ENCODE measurements at regions not wholly inside any gene's neighbourhood (a gene's known extent, or its start where the extent isn't known, plus 50 kb on each side); places are given as distances from the start of the nearest gene placed in this dataset.
A peak's percentile ranks its signal among the peaks of the same experiment; 100 is the strongest.

DNA sequence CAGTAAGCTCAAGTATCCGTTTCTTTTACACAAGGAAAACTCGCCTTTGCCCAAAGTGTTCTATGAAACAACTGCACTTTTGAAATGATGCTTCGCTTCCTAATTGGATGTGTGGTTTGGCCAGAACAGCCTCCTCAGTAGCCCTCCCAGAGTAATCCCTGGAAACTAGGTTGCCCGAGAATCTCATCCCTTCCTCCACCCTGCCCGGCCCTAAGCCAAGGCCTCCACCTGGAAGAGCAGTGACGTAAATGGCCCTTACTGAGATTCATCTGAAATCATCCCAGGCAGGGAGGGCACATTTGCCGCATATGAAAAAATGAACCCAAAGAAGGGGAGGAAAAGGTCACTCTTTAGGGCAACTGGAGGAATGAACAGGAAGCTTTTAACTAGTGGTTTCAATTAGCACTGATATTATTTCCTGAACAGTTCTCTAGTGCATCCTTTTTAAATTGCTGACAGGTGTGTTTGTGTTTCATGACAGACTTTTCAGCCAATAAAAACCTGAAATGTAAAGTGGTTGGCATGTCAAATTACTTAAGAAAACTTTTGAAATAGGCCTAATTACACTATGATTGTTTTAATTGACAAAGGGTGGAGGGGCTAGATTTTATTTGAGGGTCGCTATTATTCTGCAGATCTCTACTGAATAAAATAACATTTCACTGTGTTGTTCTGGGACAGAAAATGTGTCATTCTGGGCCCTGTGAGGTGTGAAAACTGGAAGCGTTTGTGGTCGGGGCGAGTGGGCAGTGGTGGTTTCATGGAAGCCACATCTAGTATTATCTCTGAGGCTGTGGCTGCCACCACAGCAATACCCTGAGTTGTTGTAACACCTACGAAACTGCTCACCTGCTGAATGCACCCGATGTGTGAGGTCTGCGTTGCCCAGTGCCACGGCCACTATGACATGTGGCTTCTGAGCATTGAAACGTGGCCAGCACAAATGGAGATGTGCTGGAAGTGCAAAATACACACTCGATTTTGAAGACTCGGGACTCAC lies 112.1 kb downstream of the ZIC5 start:
- DNase-seq, result no peak

DNA sequence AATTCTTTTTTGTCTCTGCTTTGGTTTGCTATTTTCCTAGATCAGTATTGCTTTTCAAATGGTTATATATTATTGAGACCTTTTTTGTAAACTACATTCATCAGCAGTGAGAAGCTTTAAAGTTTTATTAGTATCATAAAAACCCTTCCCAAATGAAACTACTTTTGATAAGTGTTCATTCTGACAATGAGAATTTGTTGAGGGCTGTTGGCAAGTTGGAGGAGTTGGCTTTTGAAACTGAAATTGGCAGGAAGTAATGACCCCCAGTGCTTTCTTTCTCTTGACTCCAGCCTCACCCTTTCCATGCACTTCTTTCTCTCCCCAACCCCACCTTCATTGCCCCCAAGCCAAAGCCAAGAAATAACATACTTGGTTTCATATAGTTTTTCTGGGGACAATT lies 113.8 kb downstream of the ZIC5 start:
- DNase-seq, result no peak

DNA sequence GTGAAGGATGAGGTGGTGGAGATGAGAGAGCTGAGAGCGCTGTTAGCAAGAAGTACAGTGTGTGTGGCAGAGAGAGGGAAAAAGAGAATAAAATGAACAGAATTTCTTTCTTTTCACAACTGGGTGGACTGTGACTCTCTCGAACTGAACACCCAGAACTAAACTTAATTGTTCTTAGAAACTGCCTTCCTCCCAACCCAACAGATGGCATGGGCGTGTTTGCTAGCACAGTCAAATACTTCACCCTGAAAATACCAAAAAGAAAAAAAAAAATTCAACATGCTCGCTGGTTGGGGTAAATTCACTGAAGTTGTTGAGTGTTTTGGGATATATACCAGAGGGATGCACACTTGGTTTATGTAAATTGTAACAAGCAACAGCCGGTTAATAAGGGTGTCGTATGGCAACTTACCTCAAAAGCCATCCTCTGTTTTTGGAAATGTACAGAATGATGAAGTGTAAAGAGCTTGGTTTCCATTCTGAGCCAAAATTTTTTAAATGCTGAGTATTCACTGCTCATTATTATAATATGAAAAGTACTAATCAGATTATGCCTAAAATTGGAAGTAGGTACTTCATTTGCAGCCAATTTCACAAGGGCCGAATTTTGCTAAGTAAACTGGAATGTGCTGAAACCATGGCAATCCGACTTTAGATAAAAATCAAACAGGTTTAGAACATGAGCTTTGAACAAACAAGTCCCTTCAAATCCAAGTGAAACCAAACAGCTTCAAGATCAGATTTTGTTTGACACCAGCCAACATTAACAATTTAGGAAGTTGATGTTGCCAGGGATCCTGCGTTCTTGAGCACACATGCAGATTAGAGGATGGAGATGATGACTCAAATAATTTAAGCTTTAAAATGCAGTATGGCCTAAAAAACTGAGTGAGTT lies 115.8 kb downstream of the ZIC5 start:
- peak; percentile 91 for DNase-seq

DNA sequence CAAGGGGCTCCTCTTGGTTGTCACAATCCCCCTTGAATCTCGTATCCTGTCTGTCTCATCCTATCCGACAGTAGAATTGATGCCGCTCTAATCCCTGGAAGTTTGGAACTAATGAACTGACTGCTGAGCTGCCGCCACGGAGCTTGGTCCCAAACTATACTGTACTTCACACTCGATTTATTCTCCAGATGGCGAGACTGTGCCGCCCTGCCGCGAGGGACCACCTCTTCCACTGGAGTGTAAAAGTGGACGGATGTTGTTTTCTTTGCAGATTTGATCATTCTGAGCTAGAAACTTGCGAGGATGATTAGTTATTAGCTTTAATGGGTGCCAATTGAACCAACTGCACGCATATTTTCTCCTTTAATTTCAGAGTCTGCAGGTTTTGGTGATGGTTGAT lies 117.2 kb downstream of the ZIC5 start:
- DNase-seq, result peak; percentile 89

DNA sequence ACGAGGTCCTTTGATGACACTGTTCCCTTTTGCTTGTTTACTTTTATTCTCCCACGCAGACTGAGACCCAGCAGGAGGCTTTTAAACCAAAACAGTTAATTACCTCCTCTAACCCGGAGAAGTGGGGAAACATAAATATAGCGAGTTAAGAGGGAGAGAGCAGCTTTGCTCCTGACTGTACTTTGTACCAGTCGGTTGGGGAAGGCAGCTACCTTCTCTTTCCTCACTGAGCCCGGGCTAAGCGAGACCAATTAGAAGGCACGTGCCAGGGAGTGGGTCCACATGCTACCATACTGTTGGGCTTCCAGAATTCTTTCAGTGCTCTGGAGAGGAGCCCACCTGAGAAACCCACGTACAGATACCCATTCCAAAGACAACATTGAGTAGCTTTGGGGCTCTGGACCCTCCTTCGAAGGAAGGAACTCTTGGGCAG lies 124.2 kb downstream of the ZIC5 start:
- no peak for DNase-seq

DNA sequence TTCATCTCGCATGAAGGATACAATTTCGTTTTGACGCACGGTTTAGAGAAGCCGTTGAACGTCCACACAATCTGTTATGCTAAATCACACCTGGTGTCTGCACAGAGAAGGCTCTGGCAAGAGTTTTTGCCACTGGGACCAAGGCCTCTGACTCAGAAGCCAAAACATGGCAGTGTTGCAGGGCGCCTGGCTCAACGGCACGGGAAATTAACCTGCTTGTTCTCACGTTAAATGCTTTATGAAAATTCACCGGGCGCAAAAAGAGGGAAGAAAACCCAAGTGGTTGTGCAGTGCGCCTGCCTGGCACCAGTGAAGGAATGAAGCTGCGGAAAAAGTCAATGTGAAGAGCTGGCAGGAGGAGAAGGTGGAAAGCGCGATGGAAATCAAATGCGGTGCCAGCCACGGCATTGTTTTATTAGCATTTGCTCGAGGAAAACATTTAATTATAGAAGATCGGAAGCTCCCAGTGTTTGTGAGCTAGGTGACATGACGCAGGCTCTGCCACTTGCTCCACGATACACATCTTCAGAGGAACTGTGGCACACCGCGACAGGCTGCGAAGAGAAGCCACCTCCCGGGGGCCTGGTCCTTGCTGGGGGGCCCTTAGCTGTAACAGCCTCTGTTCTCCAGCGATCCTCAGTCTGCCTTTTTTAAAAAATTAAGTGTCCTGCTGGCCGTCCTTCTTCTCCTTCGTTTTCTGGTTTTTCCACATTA lies 126.2 kb downstream of the ZIC5 start:
- peak; percentile 45 for DNase-seq

DNA sequence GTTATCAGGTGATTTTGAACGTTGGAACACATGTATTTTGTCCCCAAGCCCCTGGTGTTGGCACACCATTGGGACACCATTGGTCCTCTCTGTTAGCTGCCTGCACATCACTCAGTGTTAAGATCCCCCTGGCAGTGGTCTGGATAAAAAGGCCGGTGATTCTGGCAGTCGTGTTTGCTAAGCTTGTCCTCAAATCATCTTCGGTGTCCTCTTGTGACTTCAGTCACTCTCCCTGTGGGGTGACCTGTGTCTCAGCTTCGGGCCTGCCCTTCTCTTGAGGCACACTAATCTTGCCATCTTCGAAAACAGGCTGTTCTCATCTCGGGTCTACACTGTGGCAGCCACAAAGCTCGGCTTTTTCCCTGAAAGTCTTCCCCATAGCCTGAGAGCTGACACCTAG lies 127.1 kb downstream of the ZIC5 start:
- DNase-seq, result no peak

DNA sequence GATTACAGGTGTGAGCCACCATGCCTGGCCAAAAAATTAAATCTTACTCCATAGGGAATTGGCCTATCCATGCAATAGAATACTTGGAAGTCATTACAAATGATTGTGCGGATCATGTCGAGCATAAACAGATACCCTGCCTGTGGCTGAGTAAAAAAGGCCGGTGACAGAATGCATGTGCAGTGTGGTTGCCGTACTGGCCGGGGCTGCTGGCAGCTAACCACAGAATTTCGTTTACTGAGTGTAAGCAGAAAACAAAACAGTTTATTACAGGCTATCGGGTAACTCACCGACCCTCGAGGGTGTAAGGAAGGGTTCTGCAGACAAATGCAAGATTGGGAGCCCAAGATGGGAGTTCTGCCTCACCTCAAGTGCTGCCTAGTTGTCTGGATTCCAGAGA lies 127.7 kb downstream of the ZIC5 start:
- DNase-seq, result no peak

DNA sequence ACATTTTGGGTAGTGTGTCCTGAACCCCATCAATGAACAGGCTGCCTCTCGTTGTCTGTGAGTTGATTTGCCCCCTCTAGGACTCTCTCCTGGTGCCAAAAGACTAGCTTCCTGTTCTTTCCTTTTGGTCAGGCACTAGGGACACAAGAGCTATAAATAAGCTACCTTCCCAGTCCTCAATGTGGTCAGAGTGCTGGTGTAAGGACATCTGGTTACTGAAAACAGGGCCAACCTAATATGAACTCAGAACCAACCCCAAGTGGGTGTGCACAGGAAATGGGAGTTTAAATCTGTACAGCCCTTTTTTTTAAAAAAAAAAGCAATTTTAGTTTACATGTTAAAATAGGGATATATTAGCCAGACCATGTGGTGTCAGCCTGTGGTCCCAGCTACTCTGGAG lies 129.2 kb downstream of the ZIC5 start:
- DNase-seq, result no peak

DNA sequence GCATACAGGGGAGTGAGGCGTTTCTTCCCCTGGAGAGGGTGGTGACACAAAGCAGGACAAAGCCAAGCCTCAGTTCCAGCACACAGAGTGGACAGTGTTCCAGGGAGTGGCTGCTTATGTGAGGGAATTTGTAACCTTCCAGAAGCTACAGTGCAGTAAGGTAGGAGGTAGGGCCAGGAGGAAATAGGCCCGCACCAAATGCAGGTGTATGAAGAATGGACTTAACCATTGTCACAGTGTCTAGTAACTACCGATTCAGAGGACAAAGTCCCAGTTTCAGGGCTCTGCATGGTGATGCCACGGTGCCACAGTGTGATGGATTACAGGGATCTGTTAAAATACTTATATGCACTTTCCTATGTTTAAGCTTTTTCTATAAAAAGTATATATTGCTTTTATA lies 135.3 kb downstream of the ZIC5 start:
- no peak for DNase-seq

DNA sequence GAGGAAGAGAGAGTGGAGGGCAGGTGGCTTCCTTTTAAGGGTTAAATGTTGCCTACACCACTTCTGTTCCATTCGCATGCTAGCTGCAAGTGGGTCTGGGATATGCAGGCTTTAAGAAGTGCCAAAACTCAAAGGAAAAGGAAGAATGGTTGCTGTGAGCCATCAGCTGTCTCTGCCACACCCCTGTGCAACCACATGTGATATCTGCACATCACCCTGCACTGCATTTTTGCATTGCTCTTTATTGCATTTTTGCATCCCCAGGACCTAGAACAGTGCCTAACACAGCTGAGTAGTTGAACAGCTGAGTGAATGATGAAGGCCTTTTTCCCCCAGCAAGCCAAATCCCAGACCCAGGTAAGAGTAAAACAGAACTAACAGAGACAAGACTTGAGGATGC lies 136.1 kb downstream of the ZIC5 start:
- DNase-seq, result no peak

DNA sequence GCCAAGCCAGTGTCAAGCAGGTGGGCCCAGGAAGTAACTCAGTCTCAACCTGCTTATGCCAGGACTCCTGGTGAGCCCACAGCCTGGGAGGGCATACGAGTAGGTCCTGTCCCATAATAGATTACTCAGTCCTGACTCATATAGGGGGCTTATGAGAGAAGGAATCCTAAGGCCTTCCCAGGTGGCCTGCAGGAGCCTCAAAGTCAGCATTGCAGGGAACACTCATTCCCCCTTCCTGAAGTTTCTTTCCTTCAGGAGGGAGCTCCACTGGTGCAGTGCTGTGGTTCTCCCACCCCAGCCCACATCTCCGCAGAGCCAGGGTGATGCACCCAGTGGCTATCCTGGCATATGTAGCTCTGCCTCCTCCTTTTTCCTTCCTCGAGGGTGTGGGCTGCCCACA lies 137.3 kb downstream of the ZIC5 start:
- no peak for DNase-seq

DNA sequence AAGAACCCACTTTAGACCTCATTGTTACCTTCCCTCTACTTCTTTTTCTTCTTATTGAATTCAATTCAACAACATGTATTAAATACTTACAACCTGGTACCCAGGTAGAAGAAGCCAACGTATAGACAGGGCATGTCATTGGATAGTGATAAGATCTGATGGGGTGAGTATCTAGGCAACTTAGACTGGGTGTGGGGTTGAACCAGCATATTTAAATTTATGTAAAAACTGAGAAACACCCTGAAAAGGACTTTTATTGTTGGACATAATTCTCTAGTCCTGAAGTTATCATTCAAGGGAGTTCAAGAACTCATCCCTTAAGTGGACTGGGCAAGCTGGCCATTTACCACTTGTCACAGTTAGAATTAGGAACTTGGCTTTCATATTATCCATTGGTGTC lies 139.2 kb downstream of the ZIC5 start:
- no peak for DNase-seq

DNA sequence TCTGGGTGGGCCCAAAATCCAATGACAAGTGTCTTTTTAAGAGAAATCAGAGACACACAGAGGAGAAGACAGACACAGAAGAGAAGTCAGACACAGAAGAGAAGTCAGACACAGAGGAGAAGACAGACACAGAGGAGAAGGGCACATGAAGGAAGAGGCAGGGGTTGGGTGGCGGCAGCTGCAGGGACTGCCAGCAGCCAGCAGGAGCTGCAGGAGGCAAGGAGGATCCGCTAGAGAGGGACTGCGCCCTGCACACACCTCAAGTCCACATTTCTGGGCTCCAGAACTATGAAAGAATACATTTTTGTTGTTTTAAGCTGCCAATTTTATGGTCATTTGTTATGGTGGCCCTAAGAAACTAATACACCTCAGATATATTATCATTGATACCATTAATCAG lies 140.6 kb downstream of the ZIC5 start:
- no peak for DNase-seq

DNA sequence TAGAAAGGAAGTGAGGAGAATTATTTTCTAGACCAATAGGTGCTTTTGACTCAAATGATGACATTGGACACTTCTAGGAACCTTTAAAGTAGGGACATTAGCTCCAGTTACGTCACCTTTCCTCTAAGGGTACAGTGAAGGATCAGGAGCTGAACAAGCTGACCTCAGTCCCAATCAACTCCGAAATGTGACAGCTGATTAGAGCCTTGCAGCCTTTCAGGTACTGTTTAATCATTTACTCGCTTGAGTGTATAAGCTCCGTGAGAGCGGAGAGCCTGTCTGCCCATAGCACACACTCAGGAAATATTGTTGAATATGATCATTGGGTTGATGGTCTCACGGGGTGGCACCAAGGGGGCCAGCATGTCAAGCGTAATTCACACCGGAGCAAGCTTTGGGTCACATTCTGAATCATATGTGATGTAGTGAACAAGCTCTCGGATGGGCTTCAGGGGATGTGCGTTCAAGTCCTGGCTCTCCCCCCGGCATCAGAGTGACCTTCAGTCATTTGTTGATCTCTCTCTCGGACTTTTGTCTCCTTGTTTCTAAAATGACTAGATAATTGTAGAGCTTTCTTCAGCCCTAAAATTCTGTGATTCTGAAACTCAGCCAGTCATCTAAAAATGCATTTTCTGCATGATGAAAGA lies 141.9 kb downstream of the ZIC5 start:
- DNase-seq, result no peak

DNA sequence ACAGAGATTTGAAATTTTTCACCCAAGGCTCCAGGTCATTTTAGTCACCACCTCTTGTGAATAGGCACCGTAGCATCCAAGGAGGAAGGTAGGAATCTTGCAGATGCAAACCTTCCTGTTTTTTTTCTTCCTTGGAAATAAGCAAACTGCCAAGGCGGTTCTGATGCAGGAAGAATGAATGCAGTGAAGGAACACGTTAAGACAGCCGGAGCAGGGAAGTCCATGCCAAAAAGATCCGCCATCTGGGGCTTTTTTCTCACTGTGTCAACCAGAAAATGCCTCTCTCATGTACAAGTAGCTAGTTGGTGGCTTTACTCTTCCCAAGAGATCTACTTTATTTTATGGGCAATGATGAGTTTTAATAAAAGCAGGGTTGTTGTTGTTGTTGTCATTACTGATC lies 142.4 kb downstream of the ZIC5 start:
- DNase-seq, result no peak

DNA sequence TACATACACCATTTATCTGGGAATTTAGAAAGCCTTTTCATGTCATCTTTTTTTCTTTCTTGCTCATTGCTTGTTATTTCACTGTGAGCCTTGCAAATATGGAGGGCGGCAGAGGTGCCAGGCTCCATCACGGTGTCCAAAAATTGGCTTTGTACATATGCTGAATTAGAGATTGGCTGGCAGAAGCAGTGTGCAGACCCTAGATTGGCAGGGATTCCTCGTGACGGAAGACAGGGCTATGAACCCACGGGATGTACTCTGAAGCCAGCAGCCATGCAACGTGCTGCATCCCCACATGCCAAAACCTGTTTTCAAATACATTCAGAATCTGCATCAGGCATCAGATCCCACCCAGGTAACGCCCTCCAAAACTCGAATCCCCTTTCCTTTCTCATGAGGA lies 142.8 kb downstream of the ZIC5 start:
- DNase-seq, result peak; percentile 72

DNA sequence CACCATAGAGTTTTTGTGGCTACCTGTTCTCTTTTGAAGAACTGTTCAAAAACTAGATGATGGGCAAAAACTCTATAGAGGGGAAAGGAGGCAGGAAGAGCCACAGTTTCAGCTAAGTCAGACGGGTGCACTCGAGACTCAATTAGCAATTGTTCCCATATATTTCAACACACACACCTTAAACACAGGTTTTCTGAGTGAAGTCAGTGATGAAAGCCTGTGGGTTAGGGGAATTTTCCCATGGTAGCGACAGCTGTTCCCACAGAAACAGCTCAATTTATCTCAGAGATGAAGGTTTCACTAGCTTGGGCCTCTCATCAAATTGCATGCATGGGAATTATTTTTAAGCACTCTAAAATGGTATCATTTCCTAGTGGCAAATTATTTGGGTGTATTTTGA lies 143.4 kb downstream of the ZIC5 start:
- DNase-seq, result no peak

DNA sequence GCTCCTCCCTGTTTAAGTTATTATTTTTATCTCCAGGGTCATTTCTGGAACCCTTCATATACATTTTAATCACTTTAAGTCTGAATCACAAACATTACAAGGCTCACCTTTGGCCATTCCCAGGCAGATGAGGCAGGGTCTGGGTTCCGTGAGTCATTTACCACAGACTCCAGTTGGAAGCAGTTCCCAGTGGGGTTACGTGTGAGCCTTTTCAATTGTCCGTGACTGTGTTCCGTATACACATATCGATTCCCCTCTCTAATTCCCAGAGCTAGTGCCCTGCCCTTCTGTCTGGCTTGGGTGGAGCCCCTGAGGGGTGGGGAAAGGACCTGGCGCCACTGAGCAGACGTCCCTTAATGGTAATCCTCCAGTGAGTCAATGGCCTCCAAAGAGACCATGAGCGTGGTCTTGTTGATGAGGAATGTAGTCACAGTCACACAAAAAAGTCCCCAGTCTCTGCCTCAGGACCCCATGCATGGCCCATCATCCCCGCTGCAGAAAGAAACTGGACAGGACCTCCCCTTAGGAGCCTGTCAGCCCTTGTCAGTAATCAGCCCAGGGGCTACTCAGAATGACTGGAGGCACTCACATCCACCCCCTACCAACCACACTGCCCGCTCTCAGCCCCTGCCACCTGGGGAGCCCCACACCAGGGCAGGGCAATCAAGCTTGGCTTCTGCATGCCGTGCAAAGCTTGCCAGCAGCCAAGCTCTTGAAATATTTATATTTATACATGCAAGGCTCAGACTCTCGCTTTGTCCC lies 144.4 kb downstream of the ZIC5 start:
- no peak for DNase-seq

DNA sequence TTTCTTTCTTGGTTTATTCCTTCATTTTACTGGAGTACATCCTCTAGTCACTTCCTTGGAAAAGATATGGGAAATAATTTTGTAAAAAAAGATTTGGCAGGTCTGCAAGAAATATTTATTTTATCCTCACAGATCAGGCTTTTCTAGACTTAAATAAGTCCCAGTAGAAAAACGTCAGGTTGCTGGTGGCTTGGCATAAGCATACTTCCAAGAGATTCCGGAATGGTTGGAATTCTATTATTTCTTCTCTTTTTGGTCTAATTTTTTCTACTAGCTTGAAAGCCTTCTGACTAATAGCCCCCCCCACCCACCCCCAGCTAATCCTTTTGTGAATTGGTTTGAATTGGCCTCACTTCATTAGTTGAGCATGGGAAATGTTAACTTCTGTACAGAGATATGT lies 147.6 kb downstream of the ZIC5 start:
- DNase-seq, result no peak

DNA sequence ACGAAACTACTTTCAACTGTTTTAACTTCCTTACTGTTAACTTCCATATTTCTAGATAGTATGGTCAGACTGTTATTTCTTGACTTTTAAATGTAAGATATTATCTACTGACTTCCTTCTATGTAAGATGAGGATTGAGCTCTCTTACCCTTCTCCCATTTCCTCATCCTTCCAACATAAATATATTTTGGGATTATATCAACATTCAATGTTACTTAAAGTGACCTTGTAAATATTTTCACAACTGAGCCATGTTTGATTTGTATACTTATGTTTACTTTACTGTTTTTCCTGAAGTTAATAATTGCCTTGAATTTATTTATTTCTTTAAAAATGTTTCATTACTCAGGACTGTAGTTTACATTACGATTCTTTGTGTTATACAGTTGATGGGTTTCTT lies 148.7 kb downstream of the ZIC5 start:
- no peak for DNase-seq

DNA sequence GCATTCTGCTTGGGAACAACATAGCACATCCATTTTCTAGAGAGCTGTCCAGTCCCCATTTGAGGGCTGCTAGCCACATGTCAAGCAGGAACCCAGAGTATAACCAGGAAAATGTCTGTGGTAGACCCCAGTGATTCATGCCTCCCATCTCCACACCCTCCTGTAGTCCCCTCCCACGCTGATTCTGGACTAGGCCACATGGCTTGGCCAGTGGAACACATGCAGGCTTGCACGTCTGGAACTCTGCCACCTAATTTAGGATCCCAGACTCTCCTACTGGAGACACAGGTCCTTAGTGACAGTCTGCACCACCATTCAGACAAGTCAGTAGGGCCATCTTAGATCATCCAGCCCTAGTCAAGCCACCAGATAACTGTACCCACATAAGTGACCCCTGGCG lies 149.8 kb downstream of the ZIC5 start:
- no peak for DNase-seq

Measured in NCI-H446 treated with DMSO at 0.1 percent for 48 hours (cell line).